ENCODE measurements at regions not wholly inside any gene's neighbourhood (a gene's known extent, or its start where the extent isn't known, plus 50 kb on each side); places are given as distances from the start of the nearest gene placed in this dataset.

DNA sequence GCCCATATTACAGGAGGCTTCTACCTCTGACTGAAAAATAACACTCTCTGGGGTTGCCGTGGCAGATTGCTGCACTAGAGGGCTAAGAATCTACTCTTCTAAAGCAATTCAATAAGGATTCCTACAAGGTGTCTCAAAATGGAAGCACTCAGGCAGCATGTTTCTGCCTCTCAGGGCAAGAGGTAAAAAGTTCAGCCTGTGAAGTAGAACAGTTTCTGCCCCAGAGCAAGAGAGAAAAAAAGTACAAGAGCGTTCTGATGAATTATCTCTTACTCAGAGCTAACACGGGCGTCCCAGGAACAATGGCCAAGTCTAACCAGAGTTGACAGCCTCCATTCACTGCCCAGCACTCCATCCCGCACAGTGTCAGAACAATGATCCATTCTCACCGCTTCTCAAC is 71.3 kb upstream of the TES start:
- no peak overlapping the region for H3K4me3 ChIP-seq (ENCODE audit: low read depth, low read length)
- no peaks in the 10 kb centered on the region for H3K4me1 ChIP-seq
- H3K36me3 ChIP-seq: no peaks in the 10 kb centered on the region
- H3K27me3 ChIP-seq: no peaks in the 10 kb centered on the region
- no peak for DNase-seq
- TF ChIP-seq CTCF (IDR thresholded peaks at IDR 0.05; ENCODE audit: low read depth, low read length): no peak
- no peaks in the 10 kb centered on the region for H3K9me3 ChIP-seq

GRCh38 chr7:116139807-116140206 is 70.5 kb upstream of the TES start:
- Histone ChIP-seq H3K36me3 (no peaks in the 10 kb centered on the region), H3K9me3 (no peaks in the 10 kb centered on the region), H3K4me3 (ENCODE audit: low read depth, low read length) (no peak overlapping the region), H3K4me1 (no peaks in the 10 kb centered on the region), H3K27me3 (no peaks in the 10 kb centered on the region)
- DNase-seq: no peak
- TF ChIP-seq CTCF (IDR thresholded peaks at IDR 0.05; ENCODE audit: low read depth, low read length): no peak

GRCh38 chr7:116142374-116142773 is 68.0 kb upstream of the TES start:
- no peak for DNase-seq
- Histone ChIP-seq H3K27me3 (no peaks in the 10 kb centered on the region), H3K36me3 (no peaks in the 10 kb centered on the region), H3K4me3 (ENCODE audit: low read depth, low read length) (no peak overlapping the region), H3K4me1 (no peaks in the 10 kb centered on the region), H3K9me3 (no peaks in the 10 kb centered on the region)
- no peak for TF ChIP-seq CTCF (IDR thresholded peaks at IDR 0.05; ENCODE audit: low read depth, low read length)

GRCh38 chr7:116142850-116143249 is 67.5 kb upstream of the TES start:
- H3K4me1 ChIP-seq: no peaks in the 10 kb centered on the region
- no peaks in the 10 kb centered on the region for H3K27me3 ChIP-seq
- DNase-seq: no peak
- no peak for TF ChIP-seq CTCF (IDR thresholded peaks at IDR 0.05; ENCODE audit: low read depth, low read length)
- no peak overlapping the region for H3K4me3 ChIP-seq (ENCODE audit: low read depth, low read length)
- H3K36me3 ChIP-seq: no peaks in the 10 kb centered on the region
- H3K9me3 ChIP-seq: no peaks in the 10 kb centered on the region

DNA sequence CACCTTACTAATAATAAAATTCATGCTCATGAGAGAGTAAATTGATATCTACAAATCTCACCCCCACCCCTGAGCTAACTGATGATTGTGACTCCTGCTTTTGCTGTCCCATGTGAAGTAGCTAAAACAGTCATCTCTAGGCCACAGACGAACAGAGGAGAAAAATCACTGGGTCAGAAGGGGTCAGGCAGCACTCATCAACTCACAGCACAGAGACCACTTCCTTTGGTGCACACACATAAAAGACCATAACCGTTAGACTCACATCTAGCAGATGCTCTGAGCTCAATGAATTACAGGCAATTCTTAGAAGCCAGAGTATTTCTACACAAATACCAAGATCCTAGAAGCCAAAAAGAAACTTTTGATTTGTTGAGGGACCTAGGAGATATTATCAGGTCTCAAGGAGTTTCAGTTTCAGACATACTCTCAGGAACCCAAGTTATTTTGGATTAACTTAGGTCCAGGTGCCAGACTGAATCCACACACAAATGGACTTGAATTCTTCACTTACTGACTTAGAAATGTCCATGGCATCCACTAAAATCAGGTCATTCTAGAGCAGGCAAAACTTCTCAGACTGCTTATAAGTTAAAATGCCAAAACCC is 65.0 kb upstream of the TES start:
- H3K27me3 ChIP-seq: no peaks in the 10 kb centered on the region
- no peak for DNase-seq
- no peaks in the 10 kb centered on the region for H3K4me1 ChIP-seq
- H3K9me3 ChIP-seq: no peaks in the 10 kb centered on the region
- no peaks in the 10 kb centered on the region for H3K36me3 ChIP-seq
- H3K4me3 ChIP-seq (ENCODE audit: low read depth, low read length): no peak overlapping the region
- TF ChIP-seq CTCF (IDR thresholded peaks at IDR 0.05; ENCODE audit: low read depth, low read length): no peak

DNA sequence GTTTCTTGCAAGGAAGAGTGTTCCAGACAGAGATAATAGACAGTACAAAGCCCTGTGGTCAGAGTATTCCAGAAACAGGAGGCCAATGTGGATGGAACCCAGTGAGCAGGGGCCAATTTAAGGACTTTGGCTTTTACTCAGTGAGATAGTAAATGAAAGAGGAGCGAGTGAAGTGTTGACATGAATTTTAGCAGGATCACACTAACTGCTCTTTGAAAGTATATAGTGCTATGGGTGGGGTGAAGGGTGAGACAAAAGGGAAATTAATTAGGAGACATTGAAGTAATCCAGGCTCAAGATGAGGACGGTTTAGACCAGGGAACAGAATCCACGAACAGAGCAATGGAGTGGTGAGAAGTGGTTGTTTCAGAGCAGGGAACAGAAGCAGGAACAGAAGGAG is 62.2 kb upstream of the TES start:
- no peak for DNase-seq
- Histone ChIP-seq H3K4me3 (ENCODE audit: low read depth, low read length) (no peak overlapping the region), H3K36me3 (no peaks in the 10 kb centered on the region), H3K4me1 (no peaks in the 10 kb centered on the region), H3K27me3 (no peaks in the 10 kb centered on the region), H3K9me3 (no peaks in the 10 kb centered on the region)
- TF ChIP-seq CTCF (IDR thresholded peaks at IDR 0.05; ENCODE audit: low read depth, low read length): no peak

Measured in BE2C (cell line).